GM21723 (cell line): ENCODE measurements at regions not wholly inside any gene's neighbourhood (a gene's known extent, or its start where the extent isn't known, plus 50 kb on each side); places are given as distances from the start of the nearest gene placed in this dataset.
"Not testable (repeated sequence)": the region's sequence is repeated elsewhere in the genome, so short reads cannot be mapped to it uniquely, and the experiment has no call there.

Experiments used
- ATAC-seq: cut with Tn5 transposase; IDR thresholded peaks from one replicate; pipeline ENCODE4 v1.9.1; 2021; ENCODE audit warnings: mild to moderate bottlenecking, moderate library complexity; ENCODE audit not compliant: unreplicated experiment

DNA sequence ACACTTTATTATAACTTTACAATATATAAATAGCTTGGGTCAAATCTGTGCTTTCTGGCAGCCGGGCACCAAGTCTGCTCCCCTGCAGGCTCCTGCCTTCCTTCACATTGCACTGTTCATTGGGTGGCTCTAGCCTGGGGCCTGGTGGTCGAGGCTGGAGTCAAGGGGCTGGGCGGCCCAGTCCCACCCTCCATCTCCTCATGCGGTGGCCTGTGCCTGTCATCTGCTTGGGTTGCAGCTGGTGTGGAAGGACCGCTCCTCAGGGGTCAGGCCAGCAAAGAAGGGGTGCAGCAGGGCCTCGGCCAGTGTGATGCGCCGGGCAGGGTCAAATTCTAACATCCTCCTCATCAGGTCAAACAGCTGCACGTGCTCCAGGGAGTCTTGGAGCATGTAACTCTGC, 106.7 kb upstream of the SLC24A2 start:
- not testable (repeated sequence) for ATAC-seq

DNA sequence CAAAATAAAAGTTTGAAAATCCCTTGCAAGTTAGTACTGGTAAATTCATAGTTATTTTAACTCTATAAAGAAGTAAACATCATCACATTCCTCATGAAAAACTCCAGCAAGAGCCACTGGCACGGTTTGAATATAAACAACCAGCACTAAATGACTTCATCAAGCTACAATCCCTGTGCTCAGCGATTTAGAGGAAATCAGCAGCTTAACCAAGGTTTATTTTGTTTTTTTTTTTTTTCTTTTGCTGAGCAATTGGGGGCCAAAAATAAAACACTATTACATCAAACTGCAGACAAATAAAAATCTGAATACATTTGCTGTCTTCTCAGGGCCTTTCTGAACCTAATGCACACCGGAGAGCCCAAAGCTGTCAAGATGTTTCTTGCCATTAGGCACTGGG, 106.2 kb upstream of the SLC24A2 start:
- ATAC-seq: no peak

- ATAC-seq: no peak
Measured at GRCh38 chr9:19885608-19886007, 96.8 kb upstream of the SLC24A2 start.

DNA sequence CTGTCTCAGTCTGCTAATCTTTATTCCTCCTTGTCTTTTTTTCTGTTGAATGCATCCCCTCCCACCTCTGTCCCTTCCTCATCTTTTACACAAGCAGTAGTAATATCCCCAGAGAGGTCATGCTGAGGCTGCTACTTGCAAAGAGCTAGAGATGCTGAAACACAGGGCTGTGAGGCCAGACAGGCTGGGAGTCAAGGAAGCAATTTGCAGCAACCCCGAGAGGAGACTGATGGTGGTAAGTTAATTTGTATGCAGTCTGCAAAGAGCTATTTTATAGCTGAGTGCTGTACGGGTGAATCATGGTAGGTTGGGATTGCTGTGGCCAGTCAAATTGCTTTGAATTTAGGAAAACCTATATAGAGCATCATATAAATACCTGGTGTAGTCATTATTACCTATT, 90.2 kb upstream of the SLC24A2 start:
- ATAC-seq: no peak

- no peak for ATAC-seq
Measured at GRCh38 chr9:19876569-19877316, 87.9 kb upstream of the SLC24A2 start.

DNA sequence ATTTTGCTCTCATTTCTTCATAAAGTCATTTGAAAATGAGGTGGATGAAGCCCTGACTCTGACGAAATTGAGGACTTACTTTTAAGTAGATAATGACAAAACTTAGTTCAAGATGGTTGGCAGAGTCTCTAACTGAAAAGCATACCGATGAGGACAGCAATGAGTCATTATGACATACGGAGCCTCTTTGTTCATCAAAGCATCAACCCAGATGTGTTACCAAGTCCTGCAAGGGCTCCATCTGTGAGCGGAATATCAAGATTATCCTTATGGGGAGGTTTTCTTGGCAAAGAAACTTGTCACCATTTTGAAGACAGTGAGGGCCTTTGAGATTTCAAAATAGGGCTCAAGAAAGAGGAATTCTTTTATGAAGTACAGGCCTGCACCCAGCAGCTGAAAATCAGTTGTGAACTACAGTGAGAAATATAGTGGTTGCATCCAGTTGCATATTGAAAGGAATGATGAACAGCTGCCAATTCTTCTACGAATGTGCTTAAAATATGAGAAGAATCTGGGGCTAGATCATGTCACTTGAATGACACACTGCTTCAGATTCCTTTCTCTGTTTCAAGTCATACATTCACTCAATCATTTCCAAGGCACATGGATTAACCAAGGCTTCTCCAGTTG, 86.6 kb upstream of the SLC24A2 start:
- no peak for ATAC-seq

- not testable (repeated sequence) for ATAC-seq
Measured at GRCh38 chr9:19873188-19873587, 84.4 kb upstream of the SLC24A2 start.

DNA sequence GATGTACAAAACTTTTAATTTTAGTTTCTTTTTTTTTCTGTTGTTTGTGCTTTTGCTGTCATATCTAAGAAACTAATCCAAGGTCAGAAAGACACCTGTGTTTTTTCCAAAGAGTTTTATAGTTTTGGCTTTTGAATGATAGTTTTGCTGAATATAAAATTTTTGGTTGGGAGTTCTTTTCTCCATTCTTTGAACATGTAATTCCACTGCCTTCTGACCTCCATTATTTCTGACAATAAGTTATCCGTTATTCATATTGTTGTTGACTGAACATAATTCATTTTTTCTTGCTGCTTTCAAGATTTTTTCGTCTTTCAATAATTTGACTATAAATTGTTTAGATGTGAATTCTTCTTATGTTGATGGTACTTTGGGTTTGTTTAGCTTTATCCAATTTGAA, 82.2 kb upstream of the SLC24A2 start:
- ATAC-seq: no peak

DNA sequence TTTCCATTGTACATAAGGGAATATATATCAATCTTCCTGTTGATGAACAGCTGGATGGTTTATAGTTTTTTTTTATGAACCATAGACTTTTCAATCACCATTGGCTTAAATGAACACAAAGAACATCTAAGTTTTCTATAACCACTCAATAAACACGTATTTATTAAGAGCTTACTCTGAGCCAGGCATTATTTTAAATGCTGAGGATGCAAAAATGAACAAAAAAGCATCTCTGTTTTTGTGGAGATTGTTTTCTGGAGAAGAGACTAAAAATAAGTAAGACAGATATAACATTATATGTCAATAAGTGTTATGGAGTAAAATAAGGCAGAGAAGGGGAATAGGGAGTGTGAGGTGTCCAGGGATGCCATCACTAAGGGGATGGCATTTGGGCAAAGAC, 52.1 kb upstream of the SLC24A2 start:
- no peak for ATAC-seq
